Activated CD8-positive, alpha-beta T cell treated with anti-CD3 and anti-CD28 coated beads, Interleukin-2, amount 10 ng/mL, durations not matched to agents 7 days and 5 days (primary cell): ENCODE measurements at regions not wholly inside any gene's neighbourhood (a gene's known extent, or its start where the extent isn't known, plus 50 kb on each side); places are given as distances from the start of the nearest gene placed in this dataset.

Experiments used
- ATAC-seq: fragments of 150-1000 bp; cut with Tn5 transposase; one replicate; pipeline ENCODE4 v1.10.0; 2021; ENCODE audit warnings: moderate library complexity
- CTCF ChIA-PET: fragments of 350-600 bp; sonication (Branson Sonifier 250); formaldehyde crosslinking; loops from one replicate; lab custom pipeline; 2021; ENCODE audit warnings: antibody characterized with exemption; lab: Charles Lee
- POLR2A ChIA-PET: fragments of 350-600 bp; sonication (Branson Sonifier 250); formaldehyde crosslinking; loops from one replicate; lab custom pipeline; 2021; ENCODE audit warnings: antibody characterized with exemption; lab: Charles Lee
- DNase-seq: peaks from one replicate; pipeline ENCODE4 v3.0.0-alpha.2; 2020
- H3K27ac Mint-ChIP-seq: one replicate; pipeline ENCODE4 v1.8.0; 2021; ENCODE audit warnings: mild to moderate bottlenecking, mixed read lengths
- H3K27me3 Mint-ChIP-seq: one replicate; pipeline ENCODE4 v1.8.0; 2021; ENCODE audit warnings: low read depth, mixed read lengths
- H3K36me3 Mint-ChIP-seq: one replicate; pipeline ENCODE4 v1.8.0; 2021; ENCODE audit warnings: low read depth, mixed read lengths
- H3K4me1 Mint-ChIP-seq: one replicate; pipeline ENCODE4 v1.8.0; 2021; ENCODE audit warnings: low read depth, mixed read lengths
- H3K4me3 Mint-ChIP-seq: one replicate; pipeline ENCODE4 v1.8.0; 2021; ENCODE audit warnings: mild to moderate bottlenecking, mixed read lengths
- H3K9me3 Mint-ChIP-seq: one replicate; pipeline ENCODE4 v1.8.0; 2022; ENCODE audit warnings: mixed read lengths; ENCODE audit not compliant: insufficient read depth

GRCh38 chr7:22001345-22002004, 55.8 kb upstream of the CDCA7L start:
- DNase-seq (peak; percentile 54), ATAC-seq (peak; percentile 61)
- Mint-ChIP-seq H3K4me1 (peaks cover 2% of the 10 kb centered on the region), H3K36me3 (no peaks in the 10 kb centered on the region), H3K9me3 (no peaks in the 10 kb centered on the region), H3K27ac (no peak overlapping the region), H3K27me3 (peaks cover 7% of the 10 kb centered on the region), H3K4me3 (peak overlapping the region; percentile 24)
- POLR2A ChIA-PET, result no interaction called here
- CTCF ChIA-PET, result interaction anchor here (0.7 to 1.7 kb wide), 7 partner anchors 9 to 460 kb away, joined by 3 to 6 read pairs (median 3); partner anchors contain the start of gene CDCA7L

GRCh38 chr7:21999896-22000295, 54.2 kb upstream of the CDCA7L start:
- CTCF ChIA-PET, result no interaction called here
- no peaks in the 10 kb centered on the region for H3K36me3 Mint-ChIP-seq
- DNase-seq, result no peak
- H3K27ac Mint-ChIP-seq, result no peak overlapping the region
- no peak for ATAC-seq
- POLR2A ChIA-PET, result no interaction called here
- H3K27me3 Mint-ChIP-seq, result peaks cover 6% of the 10 kb centered on the region
- H3K4me1 Mint-ChIP-seq, result peaks cover 2% of the 10 kb centered on the region
- H3K9me3 Mint-ChIP-seq, result no peaks in the 10 kb centered on the region
- H3K4me3 Mint-ChIP-seq, result no peak overlapping the region

- H3K36me3 Mint-ChIP-seq, result no peaks in the 10 kb centered on the region
- H3K27ac Mint-ChIP-seq, result no peak overlapping the region
- peaks cover 15% of the 10 kb centered on the region for H3K27me3 Mint-ChIP-seq
- H3K4me3 Mint-ChIP-seq, result no peak overlapping the region
- POLR2A ChIA-PET, result interaction anchor here (0.6 kb wide), 1 partner anchor 25 kb away, joined by 4 read pairs; no protein-coding TSS in a partner anchor
- peaks cover 2% of the 10 kb centered on the region for H3K4me1 Mint-ChIP-seq
- no peak for DNase-seq
- no peak for ATAC-seq
- no peaks in the 10 kb centered on the region for H3K9me3 Mint-ChIP-seq
- CTCF ChIA-PET, result interaction anchor here (0.6 kb wide), 1 partner anchor 1128 kb away, joined by 3 read pairs; no protein-coding TSS in a partner anchor
Measured at GRCh38 chr7:21996641-21997040, 50.9 kb upstream of the CDCA7L start.
